PC-3 (cell line): ENCODE measurements at regions not wholly inside any gene's neighbourhood (a gene's known extent, or its start where the extent isn't known, plus 50 kb on each side); places are given as distances from the start of the nearest gene placed in this dataset.

ENCODE experiments used
- CTCF ChIP-seq: fragments of 300-600 bp; sonication (generic); conservative IDR thresholded peaks from 2 replicates; pipeline ENCODE4 v1.5.1; 2017; ENCODE audit warnings: antibody characterized with exemption, low read depth, mild to moderate bottlenecking, low read length
- EZH2 ChIP-seq: fragments of 300-600 bp; sonication (generic); IDR thresholded peaks from one replicate; pipeline ENCODE4 v1.6.1; 2017; ENCODE audit warnings: antibody characterized with exemption, mild to moderate bottlenecking, low read length; ENCODE audit not compliant: unreplicated experiment
- EZH2phosphoT487 ChIP-seq: fragments of 300-600 bp; sonication (generic); IDR thresholded peaks from 2 replicates; pipeline ENCODE4 v1.6.1; 2018; ENCODE audit warnings: mild to moderate bottlenecking, antibody characterized with exemption, low read length, borderline replicate concordance

DNA sequence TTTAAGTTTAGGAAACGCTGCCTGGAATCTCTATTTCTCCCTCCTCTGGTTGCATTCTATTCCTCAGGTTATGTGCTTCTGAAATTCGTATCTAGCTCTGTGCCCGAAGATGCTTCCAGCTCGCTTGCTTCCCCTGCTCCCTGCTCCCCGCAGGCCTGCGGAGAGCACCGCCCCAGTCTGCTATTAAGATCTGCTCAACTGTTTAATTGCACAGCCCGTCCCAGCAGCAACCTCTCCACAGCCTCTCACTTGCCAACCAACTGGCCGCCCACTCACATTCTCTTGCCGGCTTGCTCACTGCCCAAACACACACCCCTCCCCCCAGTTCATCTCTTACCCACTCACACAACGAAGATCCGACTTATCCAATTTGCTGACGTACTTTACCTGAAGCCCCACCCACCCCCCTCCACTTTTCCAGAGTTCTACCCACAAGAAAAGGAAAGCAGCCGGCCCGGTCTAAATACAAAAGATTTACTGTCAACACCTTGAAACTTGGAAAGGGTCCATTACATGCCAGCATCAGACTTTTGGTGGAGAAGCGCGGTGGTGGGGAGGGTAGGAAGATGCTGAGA, 167.3 kb upstream of the KLF14 start:
- TF ChIP-seq CTCF (no peak), EZH2 (no peak), EZH2phosphoT487 (no peak)
